ENCODE measurements at regions not wholly inside any gene's neighbourhood (a gene's known extent, or its start where the extent isn't known, plus 50 kb on each side); places are given as distances from the start of the nearest gene placed in this dataset.

DNA sequence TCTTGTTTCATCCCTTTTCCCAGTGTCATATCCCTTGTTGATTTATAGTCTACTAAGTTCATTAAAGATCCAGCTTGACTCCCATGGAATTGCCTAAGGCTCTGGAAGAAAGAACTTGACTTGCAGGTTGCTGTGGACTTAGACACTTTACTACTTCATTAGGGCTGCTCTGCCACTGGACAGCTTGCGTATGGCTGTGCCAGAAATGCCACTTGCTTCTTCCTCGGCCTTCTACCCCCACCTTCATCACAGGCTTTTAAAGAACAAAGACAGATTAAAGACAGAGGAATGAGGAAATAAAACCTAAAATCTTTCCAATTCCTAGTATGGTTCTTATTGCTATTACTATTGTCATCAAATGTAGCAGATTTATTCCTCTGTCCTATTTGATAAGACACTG, 591.7 kb downstream of the BCL11A start:
- no peak for DNase-seq

DNA sequence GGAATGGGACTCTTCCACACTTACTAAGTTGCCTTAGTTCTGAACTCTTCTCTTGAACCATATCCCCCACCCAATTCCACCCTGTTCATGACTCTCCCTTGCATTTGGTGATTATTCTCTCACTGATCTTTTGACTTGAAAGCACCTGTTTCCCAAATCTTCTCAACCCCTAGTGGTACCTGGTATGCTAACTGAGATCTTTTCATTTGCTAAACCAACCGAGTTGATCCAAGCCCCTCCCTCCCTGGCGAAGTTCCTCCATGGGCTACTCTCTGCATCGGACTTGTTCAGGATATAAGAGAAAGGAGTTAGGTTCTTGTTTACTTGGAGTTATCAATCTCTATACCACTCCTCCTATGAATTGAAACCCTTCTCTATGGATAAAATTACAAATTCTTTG, 593.5 kb downstream of the BCL11A start:
- DNase-seq: no peak

DNA sequence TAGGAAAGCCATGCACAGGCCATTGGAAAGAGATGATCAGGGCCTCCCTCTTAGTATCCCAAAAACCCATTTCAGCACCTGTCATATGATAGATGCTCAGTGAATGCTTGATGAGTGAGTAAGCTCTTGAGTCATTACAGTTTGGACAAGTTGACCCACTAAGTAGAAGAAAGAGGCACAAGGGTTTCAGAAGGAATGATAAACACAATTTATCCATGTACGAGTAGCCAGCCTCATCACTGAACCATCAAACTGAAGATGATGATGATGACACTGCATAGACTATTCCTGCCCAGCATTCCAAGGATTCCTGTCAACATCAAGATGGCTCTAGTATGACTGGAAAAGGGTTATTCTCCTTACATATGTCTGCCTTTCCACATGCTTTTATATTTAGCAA, 596.0 kb downstream of the BCL11A start:
- DNase-seq: no peak

DNA sequence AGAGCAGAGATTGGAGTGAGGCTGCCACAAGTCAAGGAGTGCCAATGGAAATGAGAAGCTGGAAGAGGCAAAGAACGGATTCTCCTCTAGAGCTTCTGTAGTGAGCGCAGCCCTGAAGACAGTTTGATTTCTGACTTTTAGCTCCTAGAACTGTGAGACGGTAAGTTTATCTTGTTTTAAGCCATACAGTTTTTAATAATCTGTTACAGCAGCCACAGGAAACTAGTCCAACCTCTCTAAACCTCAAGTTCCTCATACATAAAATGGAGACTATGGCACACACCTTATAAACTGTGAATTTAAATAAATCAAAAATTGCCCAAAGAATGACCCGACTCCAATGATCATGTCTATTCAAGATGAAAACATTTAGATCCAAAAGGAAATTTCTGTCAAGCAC, 596.5 kb downstream of the BCL11A start:
- no peak for DNase-seq

DNA sequence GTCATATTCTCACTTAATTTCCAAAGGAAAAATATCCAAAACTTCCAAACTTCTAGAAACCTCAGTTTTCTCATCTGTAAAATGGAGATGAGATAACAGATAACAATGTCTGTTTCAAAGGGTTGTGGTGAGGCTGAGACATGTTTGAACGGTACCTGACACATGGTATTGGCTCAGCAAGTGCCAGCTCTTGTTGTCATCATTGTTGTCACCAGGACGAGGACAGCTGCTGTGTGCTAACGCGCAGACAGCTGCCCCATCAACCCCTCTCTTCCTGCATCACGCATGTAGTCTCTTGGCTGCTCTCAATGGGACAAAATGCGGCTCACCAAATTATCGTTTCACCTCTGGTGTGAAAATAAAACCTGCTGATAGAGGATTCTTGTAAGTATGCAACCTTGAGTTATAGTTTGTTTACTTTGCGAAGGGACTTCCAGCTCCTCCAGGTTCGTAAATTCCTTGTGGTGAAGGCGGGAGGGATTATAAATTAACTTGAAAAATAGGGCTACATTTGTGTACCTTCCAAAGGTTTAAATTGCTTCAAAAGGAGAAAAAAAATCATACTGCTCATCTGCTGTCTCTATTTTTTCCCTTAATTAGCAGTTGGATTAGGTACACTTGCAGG, 605.4 kb downstream of the BCL11A start:
- DNase-seq: no peak

DNA sequence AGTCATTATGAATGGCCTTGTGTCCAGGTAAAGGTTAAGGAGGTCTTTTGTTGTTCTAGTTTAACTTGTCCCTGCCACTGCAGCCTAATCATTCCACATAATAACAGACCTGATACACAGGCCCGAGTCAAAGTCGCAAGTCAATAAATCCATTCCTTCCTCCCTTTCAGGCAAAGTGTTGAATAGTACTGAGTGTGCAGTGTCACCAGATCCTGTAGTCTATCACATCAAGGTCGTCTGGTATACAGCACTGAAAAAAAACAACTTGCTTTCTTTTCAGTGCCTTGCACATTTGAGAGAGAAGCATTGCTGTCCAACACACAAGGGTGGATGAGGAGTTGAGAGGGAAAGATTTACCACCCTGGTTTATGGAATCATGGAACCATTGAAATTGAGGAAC, 606.2 kb downstream of the BCL11A start:
- DNase-seq: no peak

DNA sequence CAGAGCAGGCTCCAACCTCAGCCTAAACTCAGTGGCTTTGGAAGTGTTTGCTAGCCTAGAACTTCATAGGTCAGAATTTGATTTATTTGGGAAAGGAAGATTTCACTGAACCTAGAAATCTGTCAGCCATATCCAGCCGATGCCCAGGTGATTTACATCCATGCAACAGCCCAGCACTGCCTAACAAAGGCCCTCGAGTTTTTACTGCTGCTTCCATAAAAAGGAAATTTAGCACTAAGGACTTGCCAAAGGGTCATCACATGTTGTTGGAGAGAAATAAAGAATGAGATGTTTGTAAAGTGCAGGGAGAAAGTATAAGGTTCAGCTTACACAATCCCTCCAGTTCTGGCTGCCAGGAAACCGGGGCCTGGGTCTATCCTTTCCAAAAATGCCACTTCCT, 614.2 kb downstream of the BCL11A start:
- DNase-seq: no peak

DNA sequence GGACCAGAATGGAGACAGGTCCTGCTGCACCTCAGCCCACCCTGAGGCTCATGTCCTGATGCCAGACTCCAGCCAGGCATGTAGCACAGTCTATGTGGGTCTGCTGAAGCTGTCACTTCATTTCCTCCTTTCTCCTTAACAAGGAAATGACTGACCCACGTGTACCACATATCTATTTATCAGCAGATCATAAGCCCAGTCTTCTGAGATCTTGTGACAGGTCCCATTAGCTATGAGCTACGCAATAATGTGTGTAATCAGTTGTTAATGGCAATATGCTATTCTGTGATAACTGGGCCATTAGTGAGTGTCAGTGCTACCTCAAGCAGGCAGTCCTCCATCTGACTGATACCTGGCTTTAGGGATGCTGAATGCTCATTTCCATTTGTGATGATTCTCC, 615.3 kb downstream of the BCL11A start:
- no peak for DNase-seq

DNA sequence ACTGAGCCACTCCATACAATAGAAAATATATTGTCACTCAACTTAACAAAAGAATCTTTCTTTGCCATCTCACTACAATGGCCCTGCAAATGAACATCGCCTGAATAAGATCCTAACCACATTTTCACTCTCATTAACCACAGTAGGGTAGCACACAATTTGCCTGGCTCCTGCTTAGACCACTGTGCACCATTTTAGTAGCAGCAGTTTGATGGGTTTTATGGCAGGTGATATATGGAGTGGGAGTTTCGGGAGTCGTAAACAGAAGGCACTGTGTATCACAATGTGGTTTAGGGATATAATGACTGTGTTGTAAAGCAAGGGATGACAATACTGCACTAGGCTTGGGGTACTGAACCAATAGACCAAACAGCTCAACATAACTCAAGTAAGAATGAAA, 617.4 kb downstream of the BCL11A start:
- DNase-seq: no peak

DNA sequence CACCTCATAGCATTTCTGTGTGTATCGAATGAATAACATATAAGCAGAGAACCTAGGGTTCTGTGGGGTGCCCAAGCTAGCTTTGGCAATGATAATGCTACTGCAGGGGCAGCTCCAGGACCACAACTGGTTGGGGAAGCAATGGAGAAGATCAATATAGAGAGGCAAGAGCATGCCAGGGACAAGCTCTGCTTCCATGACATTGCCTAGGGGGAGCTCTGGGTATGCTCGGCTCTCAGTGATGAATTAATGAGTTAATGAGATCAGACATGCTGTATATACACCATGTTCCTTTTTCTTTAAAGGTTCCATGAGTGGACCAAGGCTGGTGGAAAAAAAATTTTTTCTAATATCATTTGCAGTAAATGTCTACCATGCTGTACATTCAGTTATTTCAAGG, 618.4 kb downstream of the BCL11A start:
- DNase-seq: no peak

DNA sequence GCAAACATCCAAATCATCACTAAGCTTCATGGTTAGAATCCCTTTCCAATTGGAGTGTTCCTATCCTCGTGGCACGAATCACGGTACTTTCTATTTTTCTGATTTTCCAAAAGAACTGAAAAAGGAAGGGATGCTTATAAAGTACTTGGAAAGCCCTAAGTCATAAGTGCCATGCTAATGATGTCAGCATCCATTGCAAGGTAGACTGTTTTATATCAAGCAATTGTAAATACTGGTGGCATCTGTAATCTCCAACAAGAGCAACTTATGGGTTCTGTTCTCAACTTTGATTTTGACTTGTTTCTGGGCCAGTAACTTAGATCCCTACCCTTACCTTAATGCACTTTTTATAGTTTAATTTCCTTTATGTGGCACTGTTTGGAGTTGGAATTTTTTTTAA, 619.5 kb downstream of the BCL11A start:
- DNase-seq: no peak

DNA sequence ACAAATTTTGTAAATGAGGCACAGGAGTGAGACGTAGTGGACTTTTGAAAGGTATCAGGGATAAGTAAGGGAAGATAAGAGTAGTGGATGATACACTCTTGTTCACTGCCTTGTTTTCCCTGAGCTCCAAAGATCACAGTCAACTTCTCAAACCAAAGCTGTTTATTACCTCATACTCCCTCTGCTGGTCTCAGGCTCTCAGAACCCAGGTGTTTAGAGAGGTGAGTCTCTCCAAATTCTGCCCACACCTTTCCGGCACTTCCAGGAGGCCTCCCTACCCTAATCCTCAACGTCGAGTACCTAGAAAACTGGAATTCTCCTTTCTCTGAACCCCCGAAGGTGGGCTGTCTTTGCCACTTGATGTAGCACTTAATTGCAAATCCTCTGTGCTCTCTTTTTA, 621.1 kb downstream of the BCL11A start:
- no peak for DNase-seq

DNA sequence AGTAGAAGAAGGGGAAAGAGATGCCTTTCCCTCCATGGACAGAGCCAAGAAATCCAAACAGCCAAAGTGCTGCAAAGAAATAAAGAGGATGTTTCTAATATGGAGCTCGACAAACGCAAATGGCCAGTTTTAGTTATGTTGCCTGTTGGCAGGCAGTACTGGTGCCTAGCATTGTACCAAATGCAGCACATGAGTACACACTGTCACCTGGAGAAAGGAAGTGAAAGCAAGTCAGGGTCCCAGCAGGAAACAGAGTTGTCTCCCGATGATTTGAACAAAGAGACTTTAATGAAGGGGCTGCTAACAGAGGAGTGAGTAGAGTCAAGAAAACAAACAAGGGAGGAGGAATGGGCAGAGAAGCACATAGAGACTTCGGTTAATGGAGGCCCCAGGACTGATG, 623.0 kb downstream of the BCL11A start:
- no peak for DNase-seq

DNA sequence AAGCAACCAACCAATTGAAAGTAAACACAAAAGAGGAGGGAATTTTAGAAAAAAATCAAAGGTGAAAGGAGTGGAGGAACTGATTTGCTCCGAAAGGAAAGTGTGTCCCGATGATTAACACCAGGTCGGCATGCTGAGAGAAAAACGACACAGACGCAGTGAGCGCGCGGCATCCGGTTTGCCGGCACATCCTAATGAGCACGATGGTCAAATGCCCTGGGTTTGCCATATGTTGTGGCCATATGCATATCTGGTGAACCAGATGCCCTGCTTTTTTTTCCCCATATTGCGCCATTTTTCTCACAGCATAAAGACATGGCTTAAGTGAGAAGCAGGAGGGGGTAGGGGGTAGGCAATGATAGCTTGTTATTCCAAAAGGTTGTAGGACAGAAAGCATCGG, 626.7 kb downstream of the BCL11A start:
- no peak for DNase-seq

DNA sequence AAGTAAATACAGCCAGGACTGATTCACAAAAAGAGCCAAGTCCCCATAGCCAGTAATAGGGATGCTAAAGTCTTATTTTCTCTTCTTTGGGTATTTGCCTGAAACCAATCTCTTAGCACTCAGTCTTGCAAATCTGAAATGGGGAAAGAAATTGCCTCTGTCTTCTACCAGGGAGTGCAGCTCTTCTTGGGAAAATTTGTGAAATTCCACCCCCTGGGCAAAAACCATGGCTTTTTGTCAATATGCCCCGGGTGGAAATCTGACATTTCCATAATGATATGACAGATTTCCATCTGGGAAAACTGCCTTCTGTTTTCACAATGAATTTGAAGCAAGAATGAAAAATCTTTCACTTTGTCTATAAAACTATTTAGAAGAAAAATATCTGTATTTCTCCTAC, 628.1 kb downstream of the BCL11A start:
- no peak for DNase-seq

DNA sequence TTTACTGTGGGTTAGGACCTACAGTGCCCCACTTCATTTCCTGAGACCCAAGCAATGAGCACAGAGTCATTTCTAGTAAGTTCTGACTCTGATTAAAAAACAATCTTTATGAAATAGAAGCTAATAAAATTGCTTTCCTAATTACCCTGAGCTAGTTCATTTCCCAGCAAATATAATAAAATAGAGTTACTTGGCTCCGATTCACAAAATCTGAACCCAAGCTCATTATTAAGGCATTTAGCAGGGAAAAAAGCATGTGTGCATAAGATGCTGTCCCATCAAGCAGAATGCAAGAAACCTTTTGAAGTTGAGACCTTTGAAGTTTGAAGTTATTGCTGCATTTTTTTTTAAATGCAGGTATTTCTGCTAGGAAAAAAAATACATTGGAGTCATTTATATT, 629.1 kb downstream of the BCL11A start:
- DNase-seq: no peak

DNA sequence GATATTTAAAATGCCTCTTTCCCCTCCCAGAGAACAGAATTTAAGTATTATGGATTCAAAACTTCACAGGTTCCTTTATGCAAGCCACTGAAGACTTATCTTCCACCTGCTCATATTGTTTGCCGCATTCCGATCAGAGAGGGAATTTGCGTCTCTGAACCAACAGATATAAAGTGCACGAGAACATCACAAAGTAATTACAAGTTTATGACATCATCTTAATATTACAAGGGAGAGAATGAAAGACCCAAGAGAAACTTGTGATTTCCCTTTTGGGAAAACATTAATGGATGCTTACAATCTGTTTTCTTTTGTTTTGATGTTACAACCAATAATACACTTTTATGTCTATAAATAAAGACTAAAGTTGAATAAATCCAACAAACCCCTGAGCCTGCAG, 631.0 kb downstream of the BCL11A start:
- no peak for DNase-seq

DNA sequence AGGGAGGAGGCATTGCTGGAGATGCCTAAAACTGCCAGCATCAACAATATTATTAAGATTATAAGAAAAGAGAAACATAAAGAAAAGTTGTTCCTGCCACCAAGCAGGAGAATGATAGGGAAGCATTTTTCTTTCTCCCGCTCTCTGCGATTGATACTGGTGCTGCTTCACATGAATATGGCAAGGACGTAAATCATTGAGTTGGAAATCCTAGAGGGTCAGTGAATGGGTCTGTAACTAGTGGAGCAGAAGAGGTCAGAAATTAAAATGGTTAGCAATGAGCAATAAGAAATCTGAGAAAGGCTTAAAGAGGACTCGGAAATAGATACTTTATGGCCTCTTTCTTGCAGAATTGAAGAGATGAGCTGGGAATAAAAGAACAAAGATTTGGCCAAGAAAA, 631.7 kb downstream of the BCL11A start:
- no peak for DNase-seq

DNA sequence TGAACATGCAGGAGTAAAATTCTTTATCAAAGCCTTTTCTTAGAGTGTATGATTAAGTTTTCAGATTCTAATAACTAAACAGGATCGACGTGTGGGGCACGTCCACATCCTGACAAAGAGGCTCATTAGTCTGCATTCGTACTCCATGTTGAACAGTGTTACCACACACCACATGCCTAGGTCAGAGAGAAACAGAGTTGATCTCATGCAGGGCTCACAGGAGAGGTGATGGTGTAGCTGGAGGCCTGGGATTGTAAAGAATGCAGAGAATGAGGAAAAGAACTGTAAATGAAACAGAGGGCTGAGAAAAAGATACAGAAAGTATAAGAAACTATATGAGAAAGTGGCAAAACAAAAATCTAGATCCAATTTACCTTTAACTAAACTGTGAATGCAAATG, 632.5 kb downstream of the BCL11A start:
- no peak for DNase-seq

DNA sequence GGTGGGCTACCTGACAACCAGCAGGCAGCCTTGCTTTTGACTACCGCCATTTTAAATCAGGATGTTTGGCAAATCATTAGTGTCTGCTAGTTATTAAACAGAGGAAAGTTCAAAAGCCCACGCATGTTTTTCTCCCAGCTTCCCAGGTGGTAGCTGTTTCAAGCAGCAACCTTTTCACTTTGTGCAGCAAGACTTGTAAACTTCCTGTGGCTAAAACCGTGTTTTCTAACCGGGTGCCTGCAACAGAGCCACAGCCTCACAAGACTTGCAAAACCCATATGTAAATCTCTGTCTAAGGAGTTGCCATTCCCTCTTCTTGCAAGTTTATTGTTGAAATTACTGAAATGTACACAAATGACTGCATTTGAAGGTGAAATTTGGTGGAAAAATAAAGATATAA, 633.1 kb downstream of the BCL11A start:
- no peak for DNase-seq

DNA sequence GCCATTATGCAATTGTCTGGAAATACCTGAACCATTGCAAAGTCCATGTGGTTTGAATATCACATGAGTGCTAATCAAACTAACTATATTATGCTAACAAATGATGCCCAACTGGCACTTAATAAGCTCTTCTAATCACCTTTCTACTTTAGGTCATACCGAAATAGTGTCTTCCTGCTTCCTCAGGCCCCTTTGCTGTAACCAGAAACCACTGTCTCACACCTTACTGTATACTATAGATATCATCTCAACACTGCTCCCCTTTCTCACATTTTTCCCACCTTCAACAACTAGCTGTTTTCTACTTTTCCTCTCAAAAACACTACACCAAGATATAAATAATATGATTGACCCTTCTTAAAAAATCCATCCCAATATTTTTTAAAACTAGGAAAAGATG, 633.9 kb downstream of the BCL11A start:
- DNase-seq: no peak

DNA sequence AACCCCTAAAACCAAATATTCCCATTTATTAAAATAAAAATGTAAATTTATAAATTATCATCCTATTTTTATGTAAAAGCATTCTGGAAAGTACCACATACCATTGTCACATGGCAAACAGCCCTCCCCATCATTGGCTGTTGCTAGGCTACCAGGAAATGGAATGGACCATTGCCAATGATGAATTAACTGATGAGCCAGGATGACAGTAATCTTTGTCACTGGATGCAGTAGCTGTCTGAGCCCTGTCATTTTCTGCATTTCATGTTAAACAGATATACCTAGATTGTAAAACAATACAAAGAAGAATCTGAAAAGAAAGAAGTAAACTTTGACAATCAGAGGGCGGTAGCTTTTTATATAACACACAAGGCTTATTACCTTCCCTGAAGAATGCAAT, 641.4 kb downstream of the BCL11A start:
- no peak for DNase-seq

DNA sequence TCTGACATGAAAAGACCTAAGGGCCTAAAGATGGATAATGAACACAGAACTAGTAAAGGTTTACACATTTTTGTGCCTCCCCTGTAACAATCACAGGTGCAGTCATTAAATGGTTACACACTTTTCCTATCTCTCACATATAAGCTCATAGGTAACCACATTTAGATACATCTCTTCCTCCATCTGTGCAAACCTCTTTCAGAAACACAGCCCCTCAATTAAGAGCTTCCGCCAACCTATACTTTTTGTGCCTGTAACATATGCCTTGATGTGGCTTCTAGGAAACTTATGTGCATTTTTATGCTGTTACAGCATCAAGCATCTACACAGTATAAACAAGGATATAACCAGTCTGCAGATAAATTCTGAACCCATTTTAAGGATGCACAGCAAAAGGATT, 643.3 kb downstream of the BCL11A start:
- DNase-seq: no peak

DNA sequence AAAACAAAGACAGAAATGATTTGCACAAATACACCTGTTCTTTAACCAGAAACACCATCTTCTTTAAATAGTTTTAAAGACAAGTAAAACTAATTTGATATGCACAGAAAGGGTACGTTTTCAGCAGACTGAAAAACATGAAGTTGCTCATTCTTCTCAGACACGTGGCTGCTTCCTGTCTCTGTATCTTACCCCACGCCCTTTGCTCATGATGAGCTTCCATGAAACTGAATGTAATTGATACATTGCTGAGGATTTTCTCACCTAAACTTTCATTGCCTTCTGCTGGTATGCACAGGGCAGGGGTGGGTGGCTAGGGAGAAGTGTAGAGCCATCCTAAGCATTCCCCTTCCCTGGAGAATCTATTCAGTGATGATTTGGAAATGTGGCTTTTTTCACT, 644.3 kb downstream of the BCL11A start:
- no peak for DNase-seq

DNA sequence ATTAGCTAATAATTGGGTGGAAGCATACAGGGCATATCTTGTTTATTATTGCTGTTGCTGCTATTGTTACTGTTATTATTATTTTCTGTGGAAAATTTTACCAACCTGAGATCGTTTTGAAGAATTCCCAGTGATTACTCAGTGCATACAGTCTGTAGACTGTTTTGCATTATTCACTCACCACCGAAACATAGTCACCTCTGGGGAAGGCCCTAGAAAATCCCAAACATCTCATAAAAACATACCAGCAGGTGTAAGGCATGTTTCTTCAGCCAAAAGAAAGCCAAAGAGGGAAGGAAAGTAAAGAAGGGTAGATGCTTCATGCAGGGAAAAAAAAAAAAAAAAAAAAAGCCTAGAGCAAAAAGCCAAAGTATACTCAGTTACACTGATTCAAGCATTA, 647.7 kb downstream of the BCL11A start:
- DNase-seq: no peak

DNA sequence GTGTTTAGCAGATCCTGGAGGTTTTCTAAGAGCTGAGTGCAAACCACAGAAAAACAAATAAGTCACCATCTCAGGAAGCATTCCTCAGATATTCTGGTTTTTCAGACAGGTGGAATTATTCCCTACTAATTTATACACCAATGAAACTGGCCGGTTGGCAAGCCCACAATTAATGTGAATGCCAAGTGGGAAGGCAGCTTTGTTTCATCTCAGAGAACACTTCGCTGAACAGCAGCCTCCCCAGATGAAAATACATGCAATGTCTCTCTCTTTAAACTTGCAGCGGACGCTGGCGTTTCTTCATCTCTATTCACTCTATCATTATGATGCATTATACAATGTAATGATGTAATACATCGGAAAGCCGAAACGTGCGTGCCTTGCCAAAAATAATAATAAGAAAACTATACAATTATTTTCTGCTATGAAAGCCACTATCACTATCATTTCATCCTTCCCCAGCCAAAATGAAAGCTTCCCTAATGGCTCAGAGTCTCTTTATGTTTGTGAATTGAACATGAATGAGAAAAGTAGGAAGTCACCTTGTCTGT, 649.4 kb downstream of the BCL11A start:
- no peak for DNase-seq
